ENCODE measurements at regions not wholly inside any gene's neighbourhood (a gene's known extent, or its start where the extent isn't known, plus 50 kb on each side); places are given as distances from the start of the nearest gene placed in this dataset.
"Not testable (repeated sequence)": the region's sequence is repeated elsewhere in the genome, so short reads cannot be mapped to it uniquely, and the experiment has no call there.

DNA sequence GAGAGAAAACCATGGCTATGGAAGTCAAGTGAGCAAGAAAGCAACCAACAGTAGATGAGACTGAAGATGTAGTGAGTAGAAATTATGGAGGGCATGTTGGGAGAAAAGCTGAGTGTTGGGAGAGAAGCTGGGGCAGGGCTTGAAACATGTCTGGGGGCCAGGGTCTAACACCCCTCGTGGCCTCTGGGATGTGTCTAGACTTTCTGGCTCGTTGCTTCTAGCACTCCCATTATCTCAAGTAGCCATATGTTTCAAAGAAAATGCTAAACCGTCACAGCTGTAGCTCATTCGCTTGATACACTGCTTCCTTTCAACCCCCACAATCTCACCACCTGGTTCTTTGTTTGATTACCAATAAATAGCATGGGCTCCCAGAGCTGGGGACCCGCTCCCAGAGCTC is 83.8 kb upstream of the BCHE start:
- Histone ChIP-seq H3K9me3 (no peaks in the 10 kb centered on the region), H3K27ac (no peak overlapping the region), H3K27me3 (no peaks in the 10 kb centered on the region), H3K36me3 (no peaks in the 10 kb centered on the region), H3K4me1 (no peaks in the 10 kb centered on the region), H3K4me3 (no peak overlapping the region)
- no peak for DNase-seq (ENCODE audit: extremely low spot score in 2 of 2)
- intact Hi-C loops (cut with DNase I) = no loop called here
- TF ChIP-seq, protein P1, sequence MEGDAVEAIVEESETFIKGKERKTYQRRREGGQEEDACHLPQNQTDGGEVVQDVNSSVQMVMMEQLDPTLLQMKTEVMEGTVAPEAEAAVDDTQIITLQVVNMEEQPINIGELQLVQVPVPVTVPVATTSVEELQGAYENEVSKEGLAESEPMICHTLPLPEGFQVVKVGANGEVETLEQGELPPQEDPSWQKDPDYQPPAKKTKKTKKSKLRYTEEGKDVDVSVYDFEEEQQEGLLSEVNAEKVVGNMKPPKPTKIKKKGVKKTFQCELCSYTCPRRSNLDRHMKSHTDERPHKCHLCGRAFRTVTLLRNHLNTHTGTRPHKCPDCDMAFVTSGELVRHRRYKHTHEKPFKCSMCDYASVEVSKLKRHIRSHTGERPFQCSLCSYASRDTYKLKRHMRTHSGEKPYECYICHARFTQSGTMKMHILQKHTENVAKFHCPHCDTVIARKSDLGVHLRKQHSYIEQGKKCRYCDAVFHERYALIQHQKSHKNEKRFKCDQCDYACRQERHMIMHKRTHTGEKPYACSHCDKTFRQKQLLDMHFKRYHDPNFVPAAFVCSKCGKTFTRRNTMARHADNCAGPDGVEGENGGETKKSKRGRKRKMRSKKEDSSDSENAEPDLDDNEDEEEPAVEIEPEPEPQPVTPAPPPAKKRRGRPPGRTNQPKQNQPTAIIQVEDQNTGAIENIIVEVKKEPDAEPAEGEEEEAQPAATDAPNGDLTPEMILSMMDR (IDR thresholded peaks at IDR 0.05) = no peak
- TF ChIP-seq POLR2A (IDR thresholded peaks at IDR 0.05) (no peak), POLR2AphosphoS5 (IDR thresholded peaks at IDR 0.05; ENCODE audit: insufficient read depth in 1 of 2, low read depth in 1 of 2) (no peak)

DNA sequence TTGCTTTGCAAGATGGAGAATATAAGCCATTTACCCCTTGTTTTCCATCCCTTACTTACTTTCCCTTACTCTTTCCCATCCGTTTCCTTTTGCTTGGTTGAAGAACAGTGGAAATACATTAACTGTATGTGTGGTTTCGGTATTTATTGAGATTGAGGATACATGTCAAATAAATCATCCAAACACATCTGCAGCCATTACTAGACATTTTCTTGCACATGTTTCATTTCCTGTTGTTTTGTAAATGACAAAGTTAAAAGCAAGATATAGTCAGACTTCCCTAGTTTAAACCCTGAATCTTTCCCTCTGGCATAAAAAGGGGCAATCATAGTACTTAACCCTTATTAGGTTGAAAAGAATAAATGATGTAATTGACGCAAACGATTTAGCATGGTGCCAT is 82.1 kb upstream of the BCHE start:
- intact Hi-C loops (cut with DNase I) = no loop called here
- H3K27ac ChIP-seq = no peak overlapping the region
- H3K27me3 ChIP-seq = no peaks in the 10 kb centered on the region
- no peak overlapping the region for H3K4me3 ChIP-seq
- DNase-seq (ENCODE audit: extremely low spot score in 2 of 2) = no peak
- TF ChIP-seq, protein P1 (IDR thresholded peaks at IDR 0.05) = no peak
- TF ChIP-seq POLR2A (IDR thresholded peaks at IDR 0.05) (no peak), POLR2AphosphoS5 (IDR thresholded peaks at IDR 0.05; ENCODE audit: insufficient read depth in 1 of 2, low read depth in 1 of 2) (no peak)
- H3K36me3 ChIP-seq = no peaks in the 10 kb centered on the region
- no peaks in the 10 kb centered on the region for H3K4me1 ChIP-seq
- H3K9me3 ChIP-seq = no peaks in the 10 kb centered on the region

DNA sequence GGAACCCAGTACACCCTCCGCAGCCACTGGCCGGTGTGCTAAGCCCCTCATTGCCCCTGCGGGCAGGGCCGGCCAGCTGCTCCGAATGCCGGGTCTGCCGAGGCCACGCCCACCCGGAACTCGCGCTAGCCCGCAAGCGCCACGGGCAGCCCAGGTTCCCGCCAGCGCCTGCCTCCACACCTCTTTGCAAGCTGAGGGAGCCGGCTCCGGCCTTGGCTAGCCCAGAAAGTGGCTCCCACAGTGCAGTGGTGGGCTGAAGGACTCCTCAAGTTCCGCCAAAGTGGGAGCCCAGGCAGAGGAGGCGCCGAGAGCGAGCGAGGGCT is 81.4 kb upstream of the BCHE start:
- Histone ChIP-seq H3K4me1 (no peaks in the 10 kb centered on the region), H3K27ac (no peak overlapping the region), H3K9me3 (no peaks in the 10 kb centered on the region), H3K4me3 (no peak overlapping the region), H3K36me3 (no peaks in the 10 kb centered on the region), H3K27me3 (no peaks in the 10 kb centered on the region)
- TF ChIP-seq, protein P1 (IDR thresholded peaks at IDR 0.05) = no peak
- TF ChIP-seq POLR2A (IDR thresholded peaks at IDR 0.05) (no peak), POLR2AphosphoS5 (IDR thresholded peaks at IDR 0.05; ENCODE audit: insufficient read depth in 1 of 2, low read depth in 1 of 2) (no peak)
- no peak for DNase-seq (ENCODE audit: extremely low spot score in 2 of 2)
- intact Hi-C loops (cut with DNase I) = no loop called here

DNA sequence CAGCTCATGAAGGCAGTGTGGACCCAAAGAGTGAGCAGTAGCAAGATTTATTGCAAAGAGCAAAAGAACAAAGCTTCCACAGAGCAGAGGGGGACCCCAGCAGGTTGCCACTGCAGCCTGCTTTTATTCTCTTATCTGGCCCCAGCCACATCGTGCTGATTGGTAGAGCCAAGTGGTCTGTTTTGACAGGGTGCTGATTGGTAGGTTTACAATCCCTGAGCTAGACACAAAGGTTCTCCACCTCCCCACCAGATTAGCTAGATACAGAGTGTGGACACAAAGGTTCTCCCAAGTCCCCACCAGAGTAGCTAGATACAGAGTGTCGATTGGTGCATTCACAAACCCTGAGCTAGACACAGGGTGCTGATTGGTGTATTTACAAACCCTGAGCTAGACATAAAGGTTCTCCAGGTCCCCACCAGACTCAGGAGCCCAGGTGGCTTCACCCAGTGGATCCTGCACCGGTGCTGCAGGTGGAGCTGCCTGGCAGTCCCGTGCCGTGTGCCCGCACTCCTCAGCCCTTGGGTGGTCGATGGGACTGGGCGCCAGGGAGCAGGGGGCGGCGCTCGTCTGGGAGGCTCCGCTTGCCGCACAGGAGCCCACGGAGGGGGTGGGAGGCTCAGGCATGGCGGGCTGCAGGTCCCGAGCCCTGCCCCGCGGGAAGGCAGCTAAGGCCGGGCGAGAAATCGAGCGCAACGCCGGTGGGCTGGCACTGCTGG is 80.9 kb upstream of the BCHE start:
- H3K4me3 ChIP-seq; H3K36me3 ChIP-seq; H3K9me3 ChIP-seq; DNase-seq (ENCODE audit: extremely low spot score in 2 of 2); intact Hi-C loops (cut with DNase I); H3K27me3 ChIP-seq; H3K27ac ChIP-seq; H3K4me1 ChIP-seq: not testable (repeated sequence)

DNA sequence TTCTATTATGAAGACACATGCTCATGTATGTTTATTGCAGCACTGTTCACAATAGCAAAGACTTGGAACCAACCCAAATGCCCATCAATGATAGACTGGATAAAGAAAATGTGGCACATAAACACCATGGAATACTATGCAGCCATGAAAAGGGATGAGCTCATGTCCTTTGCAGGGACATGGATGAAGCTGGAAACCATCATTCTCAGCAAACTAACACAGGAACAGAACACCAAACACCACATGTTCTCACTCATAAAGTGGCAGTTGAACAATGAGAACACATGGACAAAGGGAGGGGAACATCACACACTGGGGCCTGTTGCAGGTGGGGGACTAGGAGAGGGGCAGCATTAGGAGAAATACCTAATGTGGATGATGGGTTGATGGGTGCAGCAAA is 77.9 kb upstream of the BCHE start:
- H3K4me1 ChIP-seq; H3K36me3 ChIP-seq; H3K9me3 ChIP-seq; H3K4me3 ChIP-seq; DNase-seq (ENCODE audit: extremely low spot score in 2 of 2); H3K27ac ChIP-seq; intact Hi-C loops (cut with DNase I); H3K27me3 ChIP-seq: not testable (repeated sequence)

DNA sequence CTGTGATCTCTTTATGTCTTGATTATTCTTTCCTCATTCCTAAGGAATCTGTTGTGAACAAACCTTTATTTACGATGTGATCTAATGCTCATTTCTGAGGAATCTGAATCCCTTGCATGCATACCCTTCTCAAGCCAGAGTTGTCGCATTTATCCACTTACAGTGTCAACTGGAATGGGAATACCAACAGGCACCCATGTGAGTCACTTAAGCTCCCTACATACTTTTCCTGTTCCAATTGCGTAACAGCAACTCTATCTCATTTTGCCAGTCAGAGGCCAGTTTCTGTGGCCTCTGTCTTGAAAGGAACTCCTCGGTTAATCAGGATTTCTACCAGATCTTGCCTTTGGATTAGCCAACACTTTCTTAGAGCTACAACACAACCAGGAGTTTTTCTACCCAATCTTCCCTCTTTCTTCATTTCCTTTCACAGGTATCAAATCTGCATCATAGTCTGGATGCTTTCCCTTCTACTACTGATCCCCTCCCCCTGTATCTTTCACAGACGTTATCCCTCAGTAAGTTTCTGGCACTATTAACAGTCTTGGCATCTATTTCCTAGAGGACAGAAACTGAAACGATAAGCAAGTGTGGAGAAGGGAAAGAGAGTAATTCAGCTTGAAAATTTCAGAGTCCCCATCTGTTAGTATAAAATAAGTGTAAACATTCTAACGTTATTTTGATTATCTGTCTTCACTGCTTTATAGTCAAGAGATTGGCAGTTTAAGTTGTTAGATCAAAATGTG is 66.8 kb upstream of the BCHE start:
- Histone ChIP-seq H3K36me3 (no peaks in the 10 kb centered on the region), H3K27me3 (no peaks in the 10 kb centered on the region), H3K27ac (no peak overlapping the region), H3K4me1 (no peaks in the 10 kb centered on the region), H3K4me3 (no peak overlapping the region), H3K9me3 (no peaks in the 10 kb centered on the region)
- intact Hi-C loops (cut with DNase I) = no loop called here
- TF ChIP-seq POLR2AphosphoS5 (IDR thresholded peaks at IDR 0.05; ENCODE audit: insufficient read depth in 1 of 2, low read depth in 1 of 2) = no peak
- TF ChIP-seq, protein P1 (IDR thresholded peaks at IDR 0.05) = no peak
- TF ChIP-seq POLR2A (IDR thresholded peaks at IDR 0.05) = no peak
- DNase-seq (ENCODE audit: extremely low spot score in 2 of 2) = no peak

Data from vagina (tissue), 2 donors.